ENCODE measurements at regions not wholly inside any gene's neighbourhood (a gene's known extent, or its start where the extent isn't known, plus 50 kb on each side); places are given as distances from the start of the nearest gene placed in this dataset.

- TF ChIP-seq CTCF (IDR thresholded peaks at IDR 0.05) (peak in 1 of 12 donors; percentile 13), POLR2A (IDR thresholded peaks at IDR 0.05) (no peak)
Measured at GRCh38 chr2:12064153-12064552, 317.7 kb downstream of the LPIN1 start.
